SIG-M5 treated with dmso at 0.1 percent for 504 hours (cell line): ENCODE measurements at regions not wholly inside any gene's neighbourhood (a gene's known extent, or its start where the extent isn't known, plus 50 kb on each side); places are given as distances from the start of the nearest gene placed in this dataset.

Experiments used
- DNase-seq: peaks from one replicate; lab custom pipeline; 2025; ENCODE audit not compliant: unreplicated experiment; lab: John Stamatoyannopoulos, UW

DNA sequence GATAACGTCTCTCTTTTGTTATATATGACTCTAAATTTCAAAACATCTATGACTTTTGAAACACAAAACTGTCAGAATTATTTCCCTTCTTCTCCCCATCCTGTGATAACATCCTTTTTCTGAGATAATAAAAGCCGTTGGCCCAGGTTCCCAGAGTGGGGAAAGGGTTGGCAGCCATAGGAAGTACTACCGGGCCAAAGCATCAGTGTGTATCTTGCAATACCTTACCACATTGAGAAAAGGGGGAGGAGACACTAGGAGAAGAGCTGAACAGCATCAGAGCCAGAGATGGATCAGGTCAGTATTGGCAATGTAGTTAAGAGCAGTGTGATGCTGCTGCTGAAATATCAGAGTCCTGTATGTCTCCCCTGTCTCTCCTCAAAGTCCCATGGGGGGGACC is 210.0 kb upstream of the PROK2 start:
- no peak for DNase-seq

DNA sequence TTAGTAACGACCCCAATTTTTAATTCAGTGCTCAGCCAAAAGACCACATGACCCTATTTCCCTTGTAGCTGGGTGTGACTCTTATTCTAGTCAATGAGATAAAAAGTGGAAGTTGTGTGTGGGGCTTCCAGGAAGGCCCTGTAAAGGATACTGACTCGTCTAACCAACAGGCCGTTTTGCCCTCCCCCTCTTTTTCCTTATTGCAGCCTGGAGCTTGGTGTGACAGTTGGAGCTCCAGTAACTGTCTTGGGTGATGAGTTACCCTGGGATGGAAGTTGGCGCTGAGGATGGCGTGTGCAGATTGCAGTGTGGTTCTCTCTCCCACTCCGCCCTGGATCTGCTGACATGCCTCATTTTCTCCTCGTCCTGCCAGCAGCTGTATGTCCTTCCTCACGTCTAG is 209.3 kb upstream of the PROK2 start:
- DNase-seq = no peak

DNA sequence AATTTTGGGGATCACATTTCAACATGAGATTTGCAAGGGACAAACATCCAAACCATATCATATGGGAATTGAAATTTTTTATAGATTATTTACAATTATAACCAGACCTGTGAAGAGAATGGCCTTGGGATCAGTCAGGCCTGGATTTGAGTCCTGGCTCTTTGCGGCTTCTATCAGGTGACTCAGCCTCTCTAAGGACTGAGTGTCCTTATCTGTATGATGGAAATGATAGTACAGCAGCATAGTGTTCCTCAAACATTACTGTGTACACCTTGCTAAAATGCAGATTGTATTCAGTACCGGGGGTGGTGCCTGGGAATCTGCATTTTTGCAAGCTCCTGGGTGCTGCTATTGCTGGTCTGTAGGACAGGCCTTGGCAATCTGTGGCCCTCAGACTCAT is 206.7 kb upstream of the PROK2 start:
- no peak for DNase-seq

DNA sequence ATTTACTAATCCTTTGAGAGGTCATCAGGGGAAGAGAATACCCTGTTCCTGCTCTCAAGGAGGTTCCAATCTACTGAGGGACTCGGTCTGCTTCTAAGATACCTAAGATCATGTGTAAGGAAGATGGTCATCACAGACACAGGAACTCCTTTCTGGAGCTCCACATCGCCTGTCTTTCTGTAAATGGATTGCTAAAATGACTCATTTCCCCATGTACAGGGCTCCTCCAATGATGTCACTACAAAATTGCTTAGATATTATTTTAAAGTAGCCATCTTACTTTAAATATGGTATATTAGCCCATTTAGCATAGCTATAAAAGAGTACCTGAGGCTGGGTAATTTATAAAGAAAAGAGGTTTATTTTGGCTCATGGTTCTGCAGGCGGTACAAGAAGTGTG is 206.1 kb upstream of the PROK2 start:
- no peak for DNase-seq

DNA sequence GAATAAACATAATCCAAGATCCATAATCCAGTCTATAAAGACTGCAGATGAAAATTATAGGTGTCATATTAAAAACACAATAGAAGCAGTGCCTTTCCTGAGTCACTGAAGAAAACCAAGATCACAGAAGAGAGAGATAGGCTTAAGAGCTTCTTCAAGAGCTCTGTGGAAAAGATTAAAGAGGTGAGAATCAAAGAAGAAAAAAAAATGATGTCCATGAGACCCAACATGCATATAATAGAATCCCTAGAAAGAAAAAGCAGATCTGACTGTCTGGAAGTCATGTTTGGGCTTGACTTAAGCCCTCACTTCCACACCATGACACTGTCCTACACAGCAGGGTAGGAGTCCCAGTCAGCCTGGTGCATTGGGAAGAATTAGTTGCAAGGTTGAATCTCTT is 205.6 kb upstream of the PROK2 start:
- DNase-seq = no peak

DNA sequence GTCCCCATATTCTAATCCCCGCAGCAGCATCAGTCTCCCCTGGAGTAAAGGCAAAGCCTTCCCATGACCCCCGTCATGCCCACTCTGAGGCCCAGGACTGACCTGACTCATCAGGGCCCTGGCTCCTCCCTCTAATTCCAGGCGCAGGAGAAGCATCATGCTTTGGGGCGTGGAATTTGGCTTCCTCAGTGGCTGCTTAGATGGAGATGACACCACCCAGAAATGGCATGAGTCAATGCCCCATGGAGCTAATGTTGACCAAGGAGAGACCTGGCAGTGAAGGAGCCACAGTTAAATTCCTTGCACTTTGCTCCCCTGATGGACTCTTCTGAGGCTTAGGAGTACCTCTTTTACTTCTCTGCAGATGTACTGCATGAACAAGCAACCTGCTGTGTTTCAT is 204.2 kb upstream of the PROK2 start:
- DNase-seq = no peak

DNA sequence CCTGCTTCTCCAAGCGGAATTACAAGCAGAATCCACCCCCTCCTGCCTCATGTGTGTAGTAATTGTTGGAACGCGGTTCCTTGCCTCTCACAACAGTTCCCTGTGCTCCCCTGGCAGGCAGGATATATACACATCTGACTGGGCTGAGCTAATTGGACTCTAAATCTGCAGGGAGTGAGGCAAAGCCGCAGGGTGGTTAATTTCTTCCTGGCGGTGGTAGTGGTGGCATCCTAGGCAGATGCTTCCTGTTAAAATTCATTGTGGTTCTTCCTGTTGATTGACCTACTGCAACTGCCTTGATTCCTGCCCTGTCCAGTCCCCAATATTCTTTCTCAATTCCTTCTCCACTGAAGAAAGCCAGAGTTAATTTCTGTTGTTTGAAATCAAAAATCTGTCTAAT is 202.9 kb upstream of the PROK2 start:
- DNase-seq = no peak

DNA sequence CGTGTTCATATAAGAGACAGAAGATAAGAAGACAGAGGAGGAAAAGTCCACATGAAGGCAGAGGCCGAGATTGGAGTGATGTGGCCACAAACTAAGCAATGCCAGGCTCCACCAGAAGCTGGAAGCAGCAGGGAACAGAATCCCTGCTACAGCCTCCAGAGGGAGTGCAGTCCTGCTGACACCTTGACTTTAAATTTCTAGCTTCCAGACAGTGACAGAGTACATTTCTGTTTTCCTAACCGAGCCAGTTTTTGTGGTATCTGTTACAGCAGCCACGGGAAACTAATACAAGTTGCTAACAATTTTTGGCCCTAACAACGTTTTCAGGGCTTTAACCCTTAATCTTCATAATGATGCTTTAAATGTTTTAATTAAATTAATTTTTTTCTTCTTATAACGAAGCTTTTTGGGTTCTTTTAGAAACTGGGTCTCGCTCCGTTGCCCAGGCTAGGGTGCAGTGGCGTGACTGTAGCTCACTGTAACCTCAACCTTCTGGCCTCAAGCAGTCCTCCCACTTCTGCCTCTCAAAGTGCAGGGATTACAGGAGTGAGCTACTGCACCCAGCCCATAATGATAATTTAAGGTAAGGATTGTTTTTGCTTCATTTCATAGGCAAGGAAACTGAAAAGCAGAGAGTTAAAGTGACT is 202.3 kb upstream of the PROK2 start:
- DNase-seq = peak; percentile 17

DNA sequence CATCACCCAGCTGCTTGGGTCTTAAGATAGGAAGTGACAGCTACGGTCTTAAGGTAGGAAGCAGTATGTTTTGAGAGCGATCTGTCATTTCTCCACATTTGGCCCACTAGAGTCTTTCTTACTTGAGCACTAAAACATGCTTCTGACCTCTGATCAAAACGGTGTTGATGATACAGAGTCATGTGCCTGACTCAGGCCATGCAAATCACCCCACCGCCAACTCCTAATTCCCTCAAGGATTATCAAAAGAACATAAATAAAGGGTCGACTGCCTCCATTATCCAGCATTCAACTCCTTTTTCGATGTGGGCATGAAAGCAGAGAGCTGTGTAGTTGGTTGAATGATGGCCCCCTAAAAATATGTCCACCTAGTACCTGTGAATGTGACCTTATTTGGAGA is 201.7 kb upstream of the PROK2 start:
- DNase-seq = no peak

DNA sequence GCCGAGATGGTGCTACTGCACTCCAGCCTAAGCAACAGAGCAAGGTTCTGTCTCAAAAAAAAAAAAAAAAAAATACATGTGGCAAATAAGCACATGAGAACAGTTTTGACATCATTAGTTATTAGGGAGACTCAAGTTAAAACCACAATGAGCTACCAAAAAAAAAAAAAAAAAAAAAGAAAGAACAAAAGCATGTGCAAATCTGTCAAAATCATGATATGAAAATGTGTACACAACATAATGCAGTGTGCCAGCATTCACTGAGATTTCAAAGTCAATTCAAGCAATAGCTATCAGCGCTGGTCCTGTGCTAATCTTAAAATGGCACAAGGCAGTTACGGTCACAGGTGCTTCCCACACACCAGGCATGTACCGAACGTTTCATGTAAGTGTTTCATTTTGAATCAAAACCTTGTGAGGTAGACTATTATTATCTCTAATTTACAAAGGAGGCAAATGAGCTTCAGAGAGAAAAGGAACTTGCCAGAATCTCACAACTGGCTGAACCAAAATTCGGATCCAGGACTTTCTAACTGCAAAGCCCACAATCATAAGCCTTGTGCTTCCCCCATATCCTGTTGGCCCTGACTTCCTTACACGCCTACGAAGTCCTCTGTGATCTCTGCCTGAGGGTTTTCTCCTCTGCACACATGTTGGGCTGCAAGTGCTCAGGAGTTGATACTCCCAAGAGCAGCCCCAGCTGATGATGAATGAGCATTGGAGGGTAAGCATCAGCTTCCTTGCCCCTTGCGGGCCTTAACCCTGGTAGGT is 200.1 kb upstream of the PROK2 start:
- DNase-seq = no peak

DNA sequence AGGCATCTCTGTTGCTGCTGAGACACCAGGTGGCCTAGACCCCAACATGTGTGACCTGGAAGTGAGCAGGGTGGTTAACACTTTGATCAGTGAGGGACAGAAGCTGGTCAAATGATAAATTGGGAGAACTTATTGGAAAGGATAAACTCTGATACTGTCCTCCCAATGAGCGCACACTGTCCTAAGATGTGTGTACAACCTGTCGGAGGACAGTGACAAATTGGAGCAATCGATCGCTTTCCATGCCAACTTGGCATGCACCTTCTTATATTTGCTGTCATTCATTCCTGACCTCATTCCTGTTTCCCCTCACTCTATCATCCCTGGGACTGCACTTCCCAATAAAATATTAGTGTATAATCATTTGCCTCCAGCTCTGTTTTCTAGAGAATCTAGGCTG is 198.7 kb upstream of the PROK2 start:
- no peak for DNase-seq

DNA sequence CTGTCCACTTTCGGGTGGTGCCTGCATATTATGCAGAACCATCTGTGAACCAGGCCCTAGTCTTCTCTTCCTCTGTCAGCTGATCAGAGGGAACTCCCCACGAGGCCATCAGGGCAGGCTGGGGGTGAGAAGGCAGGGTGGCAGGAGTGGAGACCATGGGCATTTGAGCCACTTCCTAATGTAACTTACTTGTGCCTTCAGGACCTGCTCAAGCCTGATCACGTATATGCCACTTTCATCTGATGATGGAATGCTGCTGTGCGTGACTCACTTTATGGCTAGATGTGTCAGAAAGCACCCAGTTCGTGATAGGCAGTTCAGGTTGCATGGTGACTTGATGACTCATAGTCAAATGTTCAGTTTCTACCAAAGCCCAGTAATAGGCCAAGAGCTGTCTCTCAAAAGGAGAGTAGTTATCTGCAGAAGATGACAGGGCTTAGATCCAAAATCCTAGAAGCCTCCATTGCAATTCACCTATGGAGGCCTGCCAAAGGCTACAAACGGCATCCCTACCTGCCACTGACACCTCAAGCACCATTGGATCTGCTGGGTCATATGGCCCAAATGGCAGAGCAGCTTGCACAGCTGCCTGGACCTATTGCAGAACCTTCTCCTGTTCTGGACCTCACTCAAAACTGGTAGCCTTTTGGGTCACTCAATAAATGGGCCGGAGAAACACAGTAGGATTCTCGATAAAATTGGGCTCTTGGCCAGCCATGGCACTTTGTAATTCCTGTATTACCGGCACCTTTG is 197.7 kb upstream of the PROK2 start:
- DNase-seq = peak; percentile 44

DNA sequence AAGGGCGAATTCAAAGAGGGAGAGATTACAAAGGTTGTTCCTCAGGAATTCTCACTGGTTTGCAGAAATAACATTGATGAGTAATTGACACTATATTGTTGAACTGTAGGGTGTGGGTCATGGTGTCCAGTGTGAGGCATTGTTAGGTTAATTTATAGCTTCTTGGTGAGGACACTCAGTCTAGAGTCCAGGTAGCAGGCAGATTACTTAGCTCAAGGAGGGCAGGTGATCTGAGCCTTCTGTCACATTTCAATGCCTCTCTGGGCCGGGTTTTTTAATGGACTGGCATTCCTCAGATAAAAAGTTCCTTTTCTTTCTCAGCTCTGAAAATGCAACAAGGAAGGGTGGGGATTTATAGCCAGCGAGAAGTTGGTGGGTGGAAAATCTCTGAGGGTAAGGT is 194.2 kb upstream of the PROK2 start:
- no peak for DNase-seq

DNA sequence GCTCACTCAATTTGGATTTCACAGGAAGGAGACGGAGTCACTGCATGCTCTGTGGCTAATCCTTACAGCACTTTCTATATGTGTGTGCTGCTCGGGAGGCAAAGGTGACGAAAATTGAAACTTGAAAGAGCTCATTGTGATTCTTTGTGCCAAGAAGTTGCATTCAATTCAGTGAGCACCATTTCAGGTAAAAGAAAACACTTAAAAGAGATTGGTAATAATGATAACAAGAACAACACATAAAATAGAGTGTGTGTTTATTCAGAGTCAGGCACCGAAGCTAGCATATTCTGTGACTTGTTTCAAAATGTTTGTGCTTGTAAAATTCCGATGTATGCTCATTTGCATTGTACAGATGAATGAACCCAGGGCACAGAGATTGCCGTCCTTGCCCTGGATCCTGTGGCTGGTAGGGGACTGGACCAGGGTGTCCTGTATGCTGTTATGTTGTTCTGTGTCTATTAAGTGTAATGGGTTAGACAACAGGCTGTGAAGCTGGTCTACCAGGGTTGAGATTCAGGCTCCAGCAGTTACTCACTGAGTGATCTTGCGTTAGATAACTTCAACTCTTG is 193.3 kb upstream of the PROK2 start:
- no peak for DNase-seq

DNA sequence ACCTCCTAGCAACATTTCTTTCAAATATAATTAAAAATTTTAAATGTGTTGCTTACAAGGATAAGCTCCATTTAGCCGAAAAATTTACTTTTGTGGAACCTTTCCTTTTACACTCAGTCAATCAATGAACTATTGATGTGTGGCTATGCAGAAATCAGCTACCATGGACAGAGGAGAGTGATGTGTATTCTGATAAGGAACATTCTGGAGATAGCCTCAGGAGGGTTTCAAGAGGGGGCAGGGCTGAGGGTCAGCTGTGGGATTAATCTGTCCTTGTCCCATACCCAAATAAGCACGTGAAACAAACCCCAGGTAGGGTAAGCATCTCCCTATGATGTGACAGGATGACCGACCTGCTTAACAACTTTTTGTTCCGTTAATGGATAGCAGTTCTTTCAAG is 192.6 kb upstream of the PROK2 start:
- DNase-seq = no peak

DNA sequence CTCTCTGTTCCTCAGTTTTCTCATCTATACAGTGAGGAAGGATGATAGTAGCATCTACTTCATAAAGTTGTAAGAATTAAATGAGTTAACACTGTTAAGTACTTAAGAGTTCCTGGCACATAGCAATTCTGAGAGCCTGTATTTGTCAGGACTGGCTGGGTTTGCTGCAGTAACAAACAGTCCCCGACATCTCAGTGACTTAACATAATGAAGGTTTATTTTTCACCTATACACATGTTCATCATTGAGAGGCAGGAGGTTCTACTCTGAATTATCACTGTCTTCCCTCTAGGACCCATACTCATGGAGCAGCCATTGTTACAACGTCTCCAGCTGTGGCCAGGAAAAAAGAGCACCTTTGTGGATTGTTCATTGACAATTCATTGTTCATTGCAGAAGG is 190.6 kb upstream of the PROK2 start:
- no peak for DNase-seq

DNA sequence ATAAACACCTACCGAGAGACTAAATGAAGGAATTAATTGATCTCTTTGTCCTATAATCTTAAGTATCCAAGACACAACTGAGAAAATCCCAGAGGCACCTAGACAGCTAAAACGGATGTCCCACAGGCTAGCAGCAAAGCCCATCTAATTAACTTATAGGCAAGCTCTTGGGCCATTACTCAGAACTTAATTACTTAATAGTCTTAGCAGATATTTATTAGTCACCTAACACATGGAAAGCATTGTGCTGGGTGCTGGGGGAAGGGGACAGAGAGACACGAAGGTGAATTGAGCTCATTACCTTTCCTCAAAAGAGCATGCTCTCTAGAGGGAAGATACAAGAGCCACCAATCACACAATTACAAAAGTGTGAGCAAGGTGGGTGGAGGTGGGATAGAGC is 189.8 kb upstream of the PROK2 start:
- DNase-seq = no peak

DNA sequence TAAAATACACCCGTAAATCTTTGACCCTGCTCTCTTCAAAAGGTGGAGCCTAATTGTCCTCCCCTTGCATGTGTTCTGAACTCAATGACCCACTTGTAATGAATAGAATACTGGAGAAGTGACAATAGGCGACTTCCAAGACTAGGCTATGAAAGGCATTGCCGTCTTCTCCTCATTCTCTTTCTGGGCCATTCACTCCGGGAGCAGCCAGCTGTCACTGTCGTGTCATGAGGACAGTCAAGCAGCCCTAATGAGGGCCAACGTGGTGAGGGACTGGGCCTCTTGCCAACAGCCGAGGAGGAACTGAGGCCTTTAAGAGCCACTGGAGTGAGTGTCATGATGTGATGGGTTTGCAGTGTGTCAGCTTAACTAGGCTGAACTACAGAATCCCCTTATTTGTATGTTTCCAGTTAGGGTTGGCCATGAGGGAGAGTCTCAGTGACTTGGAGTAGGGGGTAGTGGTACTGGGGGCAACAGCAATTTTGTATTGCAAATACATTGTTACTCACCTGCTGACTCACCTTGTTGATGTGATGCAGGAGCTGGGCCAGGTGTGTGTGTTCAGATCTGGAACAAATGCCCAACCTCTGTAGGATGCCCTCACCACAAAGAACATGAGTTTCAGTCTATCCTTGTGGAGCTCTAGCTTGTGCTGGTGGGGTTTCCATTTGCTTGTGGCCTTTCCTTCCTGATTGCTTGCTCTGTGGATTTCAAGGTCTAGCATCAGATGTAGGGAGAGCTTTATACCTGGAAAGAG is 188.5 kb upstream of the PROK2 start:
- no peak for DNase-seq

DNA sequence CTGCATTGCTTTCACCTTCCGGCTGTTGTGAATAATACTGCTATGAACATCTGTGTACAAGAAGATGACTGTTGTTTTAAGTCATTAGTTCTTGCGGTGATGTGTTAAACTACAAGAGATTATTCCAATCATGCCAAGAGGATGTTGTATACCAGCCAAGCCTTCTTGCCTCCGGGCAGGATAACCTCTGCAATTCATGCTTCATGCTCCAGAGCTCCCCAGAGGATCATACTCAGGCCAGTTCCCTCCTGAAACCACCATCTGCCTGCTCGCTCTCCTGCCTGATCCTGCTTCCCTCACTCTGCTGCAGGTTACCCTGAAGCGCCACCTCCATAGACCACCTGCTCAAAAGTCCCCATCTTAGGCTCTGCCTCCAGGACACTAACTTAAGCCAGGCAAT is 187.1 kb upstream of the PROK2 start:
- no peak for DNase-seq

DNA sequence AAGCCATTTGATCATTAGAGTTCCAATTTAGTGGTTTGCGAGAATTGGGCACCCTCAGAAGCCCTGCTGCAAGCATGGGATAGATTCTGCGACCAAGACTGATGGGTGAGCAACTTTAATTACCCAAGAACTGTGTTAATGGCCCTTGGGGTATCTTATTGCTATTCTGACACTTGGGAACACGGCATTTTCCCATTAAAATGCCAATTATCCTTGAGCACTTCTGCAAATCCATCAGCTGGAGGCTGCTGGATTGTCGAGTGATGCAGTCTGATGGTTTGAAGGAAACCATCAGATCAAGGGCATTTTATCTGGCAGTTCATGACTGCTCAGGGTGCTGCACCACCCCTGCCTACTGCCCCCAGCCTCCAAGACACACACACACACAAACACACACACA is 183.6 kb upstream of the PROK2 start:
- no peak for DNase-seq

DNA sequence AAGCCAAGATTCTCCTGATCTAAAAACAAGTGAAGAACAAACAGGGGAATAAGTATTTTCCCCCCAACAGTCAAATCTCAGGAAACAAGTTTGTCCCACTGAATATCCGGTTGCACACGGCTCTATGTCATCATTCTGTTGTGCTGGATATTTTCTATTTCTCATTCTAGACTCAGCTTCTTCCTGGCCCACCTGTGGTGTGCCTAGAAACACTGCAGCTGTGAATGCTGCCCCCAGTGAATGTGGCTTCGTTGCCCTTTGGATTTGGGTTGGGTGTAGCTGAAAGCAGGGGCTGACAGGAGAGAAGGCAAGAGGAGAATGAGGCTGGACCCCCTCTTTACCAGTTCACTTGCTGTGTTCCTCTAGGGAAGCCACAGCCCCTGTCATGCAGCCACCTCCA is 181.2 kb upstream of the PROK2 start:
- no peak for DNase-seq
